ENCODE measurements at regions not wholly inside any gene's neighbourhood (a gene's known extent, or its start where the extent isn't known, plus 50 kb on each side); places are given as distances from the start of the nearest gene placed in this dataset.

DNA sequence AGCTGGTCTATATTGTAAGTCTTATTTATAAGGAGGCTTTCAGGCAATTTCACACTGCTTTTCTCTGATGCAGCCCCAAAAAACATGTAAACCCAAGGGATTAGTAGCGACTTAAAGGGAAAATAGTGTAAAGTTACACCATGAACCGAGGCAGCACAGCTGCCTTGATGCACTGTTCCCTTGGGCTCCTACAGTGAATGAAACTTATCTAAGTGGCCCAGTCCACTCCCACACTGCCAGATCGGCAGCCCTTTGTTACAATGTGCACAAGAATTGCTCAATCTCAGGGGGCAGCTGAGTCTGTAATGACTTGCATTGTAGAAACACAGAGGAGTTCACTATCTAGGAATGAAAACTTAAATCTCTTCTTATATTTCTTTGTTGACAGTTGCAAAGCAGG, 120.8 kb upstream of the ADGRL2 start:
- TF ChIP-seq, protein P1, sequence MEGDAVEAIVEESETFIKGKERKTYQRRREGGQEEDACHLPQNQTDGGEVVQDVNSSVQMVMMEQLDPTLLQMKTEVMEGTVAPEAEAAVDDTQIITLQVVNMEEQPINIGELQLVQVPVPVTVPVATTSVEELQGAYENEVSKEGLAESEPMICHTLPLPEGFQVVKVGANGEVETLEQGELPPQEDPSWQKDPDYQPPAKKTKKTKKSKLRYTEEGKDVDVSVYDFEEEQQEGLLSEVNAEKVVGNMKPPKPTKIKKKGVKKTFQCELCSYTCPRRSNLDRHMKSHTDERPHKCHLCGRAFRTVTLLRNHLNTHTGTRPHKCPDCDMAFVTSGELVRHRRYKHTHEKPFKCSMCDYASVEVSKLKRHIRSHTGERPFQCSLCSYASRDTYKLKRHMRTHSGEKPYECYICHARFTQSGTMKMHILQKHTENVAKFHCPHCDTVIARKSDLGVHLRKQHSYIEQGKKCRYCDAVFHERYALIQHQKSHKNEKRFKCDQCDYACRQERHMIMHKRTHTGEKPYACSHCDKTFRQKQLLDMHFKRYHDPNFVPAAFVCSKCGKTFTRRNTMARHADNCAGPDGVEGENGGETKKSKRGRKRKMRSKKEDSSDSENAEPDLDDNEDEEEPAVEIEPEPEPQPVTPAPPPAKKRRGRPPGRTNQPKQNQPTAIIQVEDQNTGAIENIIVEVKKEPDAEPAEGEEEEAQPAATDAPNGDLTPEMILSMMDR (IDR thresholded peaks at IDR 0.05) = no peak
- TF ChIP-seq POLR2A (IDR thresholded peaks at IDR 0.05; ENCODE audit: low read depth) (no peak), POLR2AphosphoS5 (IDR thresholded peaks at IDR 0.05) (no peak), EP300 (IDR thresholded peaks at IDR 0.05) (no peak)
